BJ (cell line): ENCODE measurements at regions not wholly inside any gene's neighbourhood (a gene's known extent, or its start where the extent isn't known, plus 50 kb on each side); places are given as distances from the start of the nearest gene placed in this dataset.

Source experiments
- CTCF ChIA-PET: fragments of 350-600 bp; formaldehyde crosslinking; extraction: SDS; loops from one replicate; lab custom pipeline; 2021; ENCODE audit warnings: antibody characterized with exemption, inconsistent platforms; lab: Yijun Ruan, JAX
- POLR2A ChIA-PET: fragments of 300-600 bp; sonication (Branson Sonifier 250); formaldehyde crosslinking; extraction: SDS; loops from one replicate; lab custom pipeline; 2021; ENCODE audit warnings: antibody characterized with exemption; lab: Charles Lee
- DNase-seq: peaks from one replicate; pipeline ENCODE4 v3.0.0-alpha.2; 2011; ENCODE audit warnings: low read depth
- H3K27me3 ChIP-seq: 2 replicates; pipeline ENCODE4 v1.6.0; 2011; ENCODE audit warnings: low read length; ENCODE audit not compliant: control insufficient read depth, insufficient read depth
- H3K36me3 ChIP-seq: 2 replicates; pipeline ENCODE4 v1.5.1; 2011; ENCODE audit warnings: low read length; ENCODE audit not compliant: control insufficient read depth, insufficient read depth
- H3K4me3 ChIP-seq: 2 replicates; pipeline ENCODE4 v1.5.1; 2011; ENCODE audit warnings: low read depth, mild to moderate bottlenecking, control low read depth, low read length
- TF ChIP-seq, protein P1 (sequence below): IDR thresholded peaks from 2 replicates; pipeline ENCODE4 v1.5.1; 2011; ENCODE audit warnings: low read depth, mild to moderate bottlenecking, control low read depth, inconsistent platforms, low read length, moderate library complexity; ENCODE audit not compliant: insufficient read depth

DNA sequence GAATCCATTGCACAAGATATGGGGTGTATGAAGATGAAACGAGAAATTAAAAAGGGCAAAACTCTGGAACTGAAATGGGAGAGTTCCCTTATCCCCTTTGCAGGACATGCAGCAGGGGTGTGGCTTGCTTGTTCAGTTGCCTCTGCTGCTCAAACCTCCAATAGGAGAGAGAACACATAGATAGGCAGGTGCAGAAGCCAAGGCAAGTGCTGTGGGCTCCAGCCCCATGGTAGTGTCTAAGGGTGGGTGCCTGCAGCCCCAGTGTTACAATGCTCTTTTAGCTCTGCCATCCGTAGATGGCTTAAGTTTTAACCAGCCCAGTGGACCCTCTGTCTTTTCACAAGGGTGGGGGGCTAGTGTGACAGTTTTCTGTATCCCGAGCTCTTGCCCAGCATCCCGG is 69.7 kb downstream of the CMAS start:
- CTCF ChIA-PET: no interaction called here
- POLR2A ChIA-PET: no interaction called here
- Histone ChIP-seq H3K4me3 (no peak overlapping the region), H3K36me3 (no peaks in the 10 kb centered on the region), H3K27me3 (no peaks in the 10 kb centered on the region)
- DNase-seq: no peak
- TF ChIP-seq, protein P1, sequence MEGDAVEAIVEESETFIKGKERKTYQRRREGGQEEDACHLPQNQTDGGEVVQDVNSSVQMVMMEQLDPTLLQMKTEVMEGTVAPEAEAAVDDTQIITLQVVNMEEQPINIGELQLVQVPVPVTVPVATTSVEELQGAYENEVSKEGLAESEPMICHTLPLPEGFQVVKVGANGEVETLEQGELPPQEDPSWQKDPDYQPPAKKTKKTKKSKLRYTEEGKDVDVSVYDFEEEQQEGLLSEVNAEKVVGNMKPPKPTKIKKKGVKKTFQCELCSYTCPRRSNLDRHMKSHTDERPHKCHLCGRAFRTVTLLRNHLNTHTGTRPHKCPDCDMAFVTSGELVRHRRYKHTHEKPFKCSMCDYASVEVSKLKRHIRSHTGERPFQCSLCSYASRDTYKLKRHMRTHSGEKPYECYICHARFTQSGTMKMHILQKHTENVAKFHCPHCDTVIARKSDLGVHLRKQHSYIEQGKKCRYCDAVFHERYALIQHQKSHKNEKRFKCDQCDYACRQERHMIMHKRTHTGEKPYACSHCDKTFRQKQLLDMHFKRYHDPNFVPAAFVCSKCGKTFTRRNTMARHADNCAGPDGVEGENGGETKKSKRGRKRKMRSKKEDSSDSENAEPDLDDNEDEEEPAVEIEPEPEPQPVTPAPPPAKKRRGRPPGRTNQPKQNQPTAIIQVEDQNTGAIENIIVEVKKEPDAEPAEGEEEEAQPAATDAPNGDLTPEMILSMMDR: no peak

DNA sequence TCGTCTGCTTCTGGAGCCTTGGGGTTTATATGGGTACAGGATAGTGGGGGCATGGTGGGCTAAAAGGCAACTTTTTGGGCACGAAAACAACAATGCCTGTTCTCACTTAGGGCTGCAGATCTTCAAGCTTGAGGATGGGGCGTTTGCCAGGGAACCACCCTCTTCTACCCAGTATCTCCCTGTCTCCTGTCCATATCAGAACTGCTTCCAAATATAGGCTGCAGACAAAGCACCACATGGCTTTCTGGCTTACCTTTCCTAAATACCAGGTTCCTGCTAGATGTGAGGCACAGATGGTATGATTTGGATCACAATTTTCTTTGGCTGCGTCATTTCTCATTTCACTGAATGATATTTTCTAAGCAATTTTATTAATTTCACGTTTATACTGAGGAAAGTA is 70.4 kb downstream of the CMAS start:
- TF ChIP-seq, protein P1: no peak
- ChIA-PET POLR2A (no interaction called here), CTCF (no interaction called here)
- no peak for DNase-seq
- Histone ChIP-seq H3K4me3 (no peak overlapping the region), H3K36me3 (no peaks in the 10 kb centered on the region), H3K27me3 (no peaks in the 10 kb centered on the region)

DNA sequence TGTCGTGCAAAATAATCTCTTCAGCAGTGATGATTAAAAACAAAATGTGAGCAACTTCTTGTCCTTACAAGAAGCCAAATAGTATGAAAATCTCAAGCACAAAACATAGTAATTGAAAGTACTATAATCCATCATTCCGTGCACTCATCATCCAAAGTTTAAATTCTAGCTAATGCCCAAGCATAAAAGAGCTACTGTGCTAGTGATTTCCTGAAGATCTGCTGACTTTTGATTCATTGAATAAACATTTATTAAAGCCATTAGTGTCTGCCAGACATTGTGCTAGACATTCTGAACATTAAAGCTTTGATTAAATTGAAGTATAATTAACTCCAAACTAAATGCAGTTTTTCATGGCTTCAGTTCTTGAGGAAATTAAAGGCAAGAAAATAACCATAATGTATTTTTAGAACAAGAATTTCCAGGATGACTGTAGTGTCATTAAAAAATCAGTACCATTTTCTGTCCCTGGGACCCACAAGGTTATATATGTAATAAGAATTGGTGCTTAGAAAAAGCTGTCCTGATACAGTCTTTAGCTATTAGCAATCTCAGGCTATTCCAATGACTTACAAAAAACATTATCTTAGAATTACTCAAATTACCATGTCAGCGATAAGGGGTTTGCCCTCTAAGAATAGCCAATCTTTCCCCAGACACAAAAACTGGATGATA is 71.7 kb downstream of the CMAS start:
- no peak overlapping the region for H3K4me3 ChIP-seq
- no peak for DNase-seq
- H3K36me3 ChIP-seq: no peaks in the 10 kb centered on the region
- no peaks in the 10 kb centered on the region for H3K27me3 ChIP-seq
- ChIA-PET POLR2A (no interaction called here), CTCF (no interaction called here)
- TF ChIP-seq, protein P1: no peak

DNA sequence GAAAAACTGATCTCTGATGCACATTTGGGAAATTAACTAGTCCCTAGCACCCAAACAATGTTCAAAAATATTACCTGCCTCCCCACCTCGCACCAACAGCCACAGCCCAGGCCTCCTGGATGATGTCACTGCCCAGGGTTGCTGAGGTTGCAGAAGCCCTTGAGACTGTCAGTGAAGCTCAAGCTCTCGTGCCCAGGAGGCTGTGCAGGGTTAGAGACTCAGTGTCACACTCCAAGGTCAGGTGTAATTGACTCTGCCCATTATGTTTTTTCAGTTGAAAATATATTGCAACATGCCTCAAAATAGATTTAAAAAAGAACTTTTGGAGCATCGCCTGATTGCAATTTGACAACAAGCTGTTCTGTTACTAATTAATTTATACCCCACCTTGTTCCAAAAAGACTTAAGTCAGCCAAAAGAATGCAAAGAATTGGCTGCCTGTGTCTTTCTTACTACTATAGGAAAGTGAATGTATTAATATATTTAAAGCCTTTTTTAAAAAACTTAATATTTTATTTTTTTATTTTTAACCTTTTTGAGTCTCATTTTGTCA is 72.3 kb downstream of the CMAS start:
- H3K36me3 ChIP-seq: no peaks in the 10 kb centered on the region
- CTCF ChIA-PET: no interaction called here
- POLR2A ChIA-PET: no interaction called here
- DNase-seq: no peak
- no peaks in the 10 kb centered on the region for H3K27me3 ChIP-seq
- no peak overlapping the region for H3K4me3 ChIP-seq
- TF ChIP-seq, protein P1: no peak

DNA sequence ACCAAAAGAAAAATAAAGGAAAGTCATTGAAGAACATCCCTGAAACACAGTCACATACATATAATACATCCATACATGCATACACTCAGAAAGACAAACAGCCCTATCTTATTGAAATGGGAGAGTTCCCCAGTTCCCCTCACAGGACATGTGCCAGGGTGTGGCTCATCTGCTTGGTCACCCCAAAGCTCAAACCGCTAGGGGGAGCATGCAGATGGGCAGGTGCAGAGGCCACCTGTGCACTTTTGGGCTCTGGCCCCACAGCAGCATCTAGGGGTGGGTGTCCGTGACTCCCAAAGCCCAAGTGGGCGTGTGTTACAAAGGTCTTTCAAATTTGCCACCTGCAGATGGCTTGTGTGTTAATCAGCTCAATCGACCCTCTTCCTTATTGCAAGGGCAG is 75.2 kb downstream of the CMAS start:
- TF ChIP-seq, protein P1: peak; percentile 19; the same call in 1 of the 2 replicates
- no peak for DNase-seq
- Histone ChIP-seq H3K36me3 (no peaks in the 10 kb centered on the region), H3K4me3 (no peak overlapping the region), H3K27me3 (no peaks in the 10 kb centered on the region)
- POLR2A ChIA-PET: no interaction called here
- CTCF ChIA-PET: no interaction called here
